GM18511 (cell line): ENCODE measurements at regions not wholly inside any gene's neighbourhood (a gene's known extent, or its start where the extent isn't known, plus 50 kb on each side); places are given as distances from the start of the nearest gene placed in this dataset.
"Not testable (repeated sequence)": the region's sequence is repeated elsewhere in the genome, so short reads cannot be mapped to it uniquely, and the experiment has no call there.

Source experiments
- ATAC-seq: cut with Tn5 transposase; IDR thresholded peaks from one replicate; pipeline ENCODE4 v1.9.1; 2021; ENCODE audit warnings: mild to moderate bottlenecking, moderate library complexity; ENCODE audit not compliant: unreplicated experiment

- ATAC-seq, result no peak
Observed at GRCh38 chr1:30000266-30000665, 723.1 kb downstream of the MATN1 start.

- ATAC-seq, result no peak
Observed at GRCh38 chr1:29999595-29999994, 723.8 kb downstream of the MATN1 start.

GRCh38 chr1:29998686-29999085, 724.7 kb downstream of the MATN1 start:
- ATAC-seq, result no peak

DNA sequence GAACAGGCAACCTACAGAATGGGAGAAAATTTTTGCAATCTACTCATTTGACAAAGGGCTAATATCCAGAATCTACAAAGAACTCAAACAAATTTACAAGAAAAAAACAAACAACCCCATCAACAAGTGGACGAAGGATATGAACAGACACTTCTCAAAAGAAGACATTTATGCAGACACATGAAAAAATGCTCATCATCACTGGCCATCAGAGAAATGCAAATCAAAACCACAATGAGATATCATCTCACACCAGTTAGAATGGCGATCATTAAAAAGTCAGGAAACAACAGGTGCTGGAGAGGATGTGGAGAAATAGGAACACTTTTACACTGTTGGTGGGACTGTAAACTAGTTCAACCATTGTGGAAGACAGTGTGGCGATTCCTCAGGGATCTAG, 725.6 kb downstream of the MATN1 start:
- not testable (repeated sequence) for ATAC-seq

DNA sequence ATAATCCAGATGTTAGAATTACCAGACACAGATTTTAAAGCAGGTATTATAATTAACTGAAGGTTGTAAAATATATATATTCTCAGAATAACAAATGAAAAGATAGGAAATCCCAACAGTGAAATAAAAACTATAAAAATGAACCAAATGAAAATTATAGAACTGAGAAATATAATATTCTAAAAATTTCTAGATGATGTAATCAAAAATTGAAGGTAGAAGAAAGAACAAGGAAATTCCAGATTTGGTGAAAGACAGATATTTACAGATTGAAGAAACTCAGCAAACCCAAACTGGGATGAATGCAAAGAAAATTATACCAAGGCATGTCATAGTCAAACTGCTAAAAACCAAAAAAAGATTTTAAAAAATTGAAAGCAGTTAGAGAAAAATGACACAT, 729.4 kb downstream of the MATN1 start:
- no peak for ATAC-seq

DNA sequence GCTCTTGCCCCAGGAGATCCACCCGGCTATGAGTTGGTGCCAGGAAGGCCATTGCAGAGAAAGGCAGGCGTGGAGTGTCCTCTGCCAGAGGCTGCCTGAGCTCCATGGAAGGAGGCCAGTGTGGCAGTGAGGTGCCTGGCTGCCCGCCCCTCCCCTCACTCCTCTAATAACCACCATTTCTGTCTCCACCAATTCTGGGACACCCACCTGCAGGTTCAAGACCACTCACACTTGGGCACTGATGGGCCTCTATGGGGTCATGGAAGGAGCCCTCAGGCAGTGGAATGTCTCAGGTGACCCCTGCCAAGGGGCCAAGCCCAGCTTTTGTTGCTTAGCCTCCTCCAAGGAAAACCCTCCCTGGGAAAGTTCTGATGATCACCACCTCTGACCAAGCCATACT, 731.6 kb downstream of the MATN1 start:
- ATAC-seq, result no peak

GRCh38 chr1:29991025-29991424, 732.4 kb downstream of the MATN1 start:
- ATAC-seq, result no peak

- no peak for ATAC-seq
Observed at GRCh38 chr1:29990304-29990703, 733.1 kb downstream of the MATN1 start.

- no peak for ATAC-seq
Observed at GRCh38 chr1:29986986-29987385, 736.4 kb downstream of the MATN1 start.

- no peak for ATAC-seq
Observed at GRCh38 chr1:29985606-29985945, 737.8 kb downstream of the MATN1 start.

GRCh38 chr1:29984862-29985605, 738.4 kb downstream of the MATN1 start:
- ATAC-seq, result no peak

- ATAC-seq, result no peak
Observed at GRCh38 chr1:29984166-29984861, 739.1 kb downstream of the MATN1 start.

- ATAC-seq, result no peak
Observed at GRCh38 chr1:29983321-29983720, 740.1 kb downstream of the MATN1 start.

GRCh38 chr1:29981586-29982239, 741.7 kb downstream of the MATN1 start:
- ATAC-seq, result no peak

- no peak for ATAC-seq
Observed at GRCh38 chr1:29977550-29977949, 741.2 kb downstream of the PTPRU start.

DNA sequence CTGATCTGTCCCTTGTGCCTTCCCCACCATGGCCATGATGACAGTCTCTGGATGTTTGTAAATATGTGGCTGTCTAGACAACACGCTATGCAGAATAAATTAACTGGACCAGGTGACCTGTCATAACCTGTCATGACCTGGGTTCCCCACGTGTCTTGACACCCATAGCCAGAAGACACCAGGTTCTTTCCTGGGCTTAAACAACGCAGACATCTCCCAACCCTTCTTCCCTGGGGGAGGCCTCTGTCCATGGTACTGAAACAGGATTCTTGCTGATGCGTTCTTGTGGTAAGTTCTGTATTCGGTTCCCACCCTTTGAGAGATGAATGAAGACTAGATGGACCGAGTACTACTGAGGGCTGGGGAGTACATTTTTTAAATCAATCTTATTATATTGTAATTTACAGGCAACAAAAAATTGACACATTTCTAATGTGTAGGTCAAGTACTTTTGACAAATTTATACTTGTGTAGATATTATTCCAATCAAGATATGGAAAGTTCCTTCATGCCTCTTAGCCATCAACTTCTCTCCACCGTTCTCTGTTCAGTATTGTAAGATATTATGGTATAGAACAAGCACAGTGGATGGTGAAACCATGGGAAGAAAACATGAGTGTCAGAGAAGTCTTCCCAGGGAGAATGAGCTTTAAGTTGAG, 738.8 kb downstream of the PTPRU start:
- ATAC-seq, result no peak

GRCh38 chr1:29974316-29974724, 738.0 kb downstream of the PTPRU start:
- no peak for ATAC-seq

DNA sequence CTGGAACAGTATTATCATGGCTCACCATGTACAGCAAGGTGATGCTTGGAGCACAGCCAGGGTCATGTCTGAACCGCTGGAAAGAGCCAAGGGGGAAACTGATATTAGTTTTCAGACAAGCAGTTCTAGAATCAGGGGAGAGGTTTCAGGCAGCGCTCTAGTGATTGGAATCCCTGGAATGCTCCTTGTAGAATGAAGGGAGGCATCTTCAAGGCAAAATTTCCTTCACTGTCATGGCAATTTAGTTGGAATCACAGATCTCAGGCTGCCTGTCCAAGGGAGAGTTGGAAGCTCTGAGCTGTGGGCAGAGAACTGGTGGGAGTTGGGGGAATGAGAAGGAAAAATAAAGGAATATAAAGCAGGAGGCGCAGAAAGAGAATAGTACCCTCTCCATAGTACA, 737.1 kb downstream of the PTPRU start:
- no peak for ATAC-seq

DNA sequence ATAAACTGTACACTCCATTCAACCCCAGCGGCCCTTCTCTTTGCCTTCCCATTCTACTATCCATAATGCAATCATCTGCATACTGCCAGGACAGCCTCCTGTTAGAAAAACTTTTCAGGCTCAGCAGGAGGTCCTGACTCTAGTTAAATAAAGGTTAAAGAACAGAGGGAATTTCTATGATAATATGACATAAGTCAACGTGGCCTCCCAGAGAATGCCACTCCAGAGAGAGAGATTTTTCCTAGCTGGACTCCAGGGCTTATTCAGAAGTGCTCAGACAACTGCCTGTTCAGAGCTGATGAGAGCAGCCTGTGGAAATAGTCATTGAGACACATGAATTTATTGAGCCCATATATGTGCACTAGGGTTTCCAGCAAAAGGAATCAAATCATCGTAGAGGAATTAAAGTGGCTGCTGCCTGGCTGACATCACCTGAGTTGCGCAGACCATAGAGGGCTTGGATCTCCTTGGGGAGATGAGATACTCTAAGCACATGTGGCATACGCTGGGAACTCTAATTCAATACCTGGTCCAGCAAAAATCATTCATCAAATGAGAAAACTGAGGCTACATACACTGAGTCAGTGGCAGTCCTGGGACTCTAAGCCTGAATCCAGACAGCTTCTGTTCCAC, 736.2 kb downstream of the PTPRU start:
- ATAC-seq, result no peak

GRCh38 chr1:29971703-29972102, 735.4 kb downstream of the PTPRU start:
- ATAC-seq, result no peak

- no peak for ATAC-seq
Observed at GRCh38 chr1:29970747-29971325, 734.5 kb downstream of the PTPRU start.
